HG03103 (cell line): ENCODE measurements at regions not wholly inside any gene's neighbourhood (a gene's known extent, or its start where the extent isn't known, plus 50 kb on each side); places are given as distances from the start of the nearest gene placed in this dataset.
"Not testable (repeated sequence)": the region's sequence is repeated elsewhere in the genome, so short reads cannot be mapped to it uniquely, and the experiment has no call there.

Experiments
- ATAC-seq: cut with Tn5 transposase; IDR thresholded peaks from one replicate; pipeline ENCODE4 v1.9.1; 2021; ENCODE audit warnings: low read depth; ENCODE audit not compliant: unreplicated experiment

DNA sequence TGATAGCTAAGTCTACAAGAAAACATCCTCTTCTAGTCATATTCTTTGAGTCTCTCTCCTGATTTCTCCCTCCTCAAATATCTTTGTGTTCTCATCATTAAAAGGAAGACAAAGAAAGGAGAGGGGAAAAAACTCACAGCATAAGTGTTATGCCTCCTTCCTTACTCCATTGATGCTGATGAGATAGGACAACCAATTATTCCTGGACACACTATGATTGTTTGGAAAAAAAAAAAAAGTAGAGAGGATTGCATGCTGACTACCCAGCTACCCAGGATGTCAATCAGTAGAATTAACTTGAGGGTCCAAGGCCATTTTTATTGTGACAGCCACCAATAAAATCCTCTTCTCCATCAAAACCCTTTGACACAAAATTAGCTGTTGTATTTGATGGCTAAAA, 299.1 kb upstream of the CDH8 start:
- ATAC-seq = no peak

DNA sequence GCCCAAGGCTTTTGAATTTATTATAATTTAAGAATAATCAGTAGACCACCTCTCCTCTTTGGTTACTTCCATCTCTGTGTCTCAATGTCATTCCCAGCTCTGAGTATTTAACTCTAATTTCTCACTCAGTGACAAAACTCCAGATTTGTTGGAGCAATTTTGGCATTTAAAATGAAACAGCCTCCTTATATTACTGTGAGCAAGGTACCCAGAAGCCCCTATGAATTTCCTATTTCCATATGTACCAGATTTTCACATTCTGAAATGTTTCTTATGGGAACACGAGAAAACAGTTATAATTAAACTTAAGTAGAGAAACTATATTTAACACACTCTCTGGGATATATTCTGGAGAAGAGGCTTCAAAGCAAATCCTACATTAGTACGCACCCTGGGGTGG, 285.4 kb upstream of the CDH8 start:
- no peak for ATAC-seq

DNA sequence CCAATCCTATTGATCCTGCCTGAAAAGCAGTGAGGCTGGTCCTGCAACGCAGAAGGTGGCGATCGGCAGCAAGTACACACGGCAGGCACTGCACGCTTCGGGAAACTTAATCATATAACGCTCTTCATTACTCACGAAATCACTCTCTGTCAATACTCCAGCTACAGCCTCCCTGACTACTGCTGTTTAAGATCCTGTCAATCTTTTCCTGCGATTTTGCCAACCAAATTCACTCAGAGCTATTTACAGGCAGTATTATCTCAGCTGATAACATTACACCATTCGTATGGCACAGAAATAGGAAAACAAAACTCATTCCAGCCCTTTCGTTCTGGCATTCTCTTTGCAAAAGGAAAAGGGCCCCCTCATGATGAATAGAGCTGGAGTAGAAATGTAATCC, 262.4 kb upstream of the CDH8 start:
- no peak for ATAC-seq

DNA sequence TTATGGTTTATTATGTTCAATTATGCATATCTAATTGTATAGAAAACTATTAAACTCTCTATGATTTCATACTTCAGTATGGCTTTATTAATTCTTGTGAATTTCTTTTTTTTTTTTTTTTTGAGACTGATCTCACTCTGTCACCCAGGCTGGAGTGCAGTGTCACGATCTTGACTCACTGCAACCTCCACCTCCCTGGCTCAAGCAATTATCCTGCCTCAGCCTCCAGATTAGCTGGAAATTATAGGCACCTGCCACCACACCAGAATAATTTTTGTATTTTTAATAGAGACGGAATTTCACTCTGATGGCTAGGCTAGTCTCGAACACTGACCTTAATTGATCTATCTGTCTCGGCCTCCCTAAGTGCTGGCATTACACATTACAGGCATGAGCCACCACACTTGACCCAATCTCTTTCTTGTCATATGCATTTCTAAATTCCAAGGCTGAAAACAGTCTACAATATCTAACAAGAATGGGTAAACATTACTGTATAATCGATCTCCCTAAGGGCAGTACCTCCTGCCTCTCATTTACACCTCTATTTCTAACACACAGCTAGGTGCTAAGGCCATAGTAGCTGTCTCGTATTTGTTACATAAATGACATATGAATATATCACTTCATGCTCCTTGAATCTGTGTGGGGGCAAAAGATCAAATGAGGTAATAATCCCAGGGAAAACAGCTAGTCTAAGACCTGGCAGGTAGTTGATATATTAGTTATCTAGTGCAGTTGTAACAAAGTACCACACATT, 258.2 kb upstream of the CDH8 start:
- ATAC-seq = no peak

DNA sequence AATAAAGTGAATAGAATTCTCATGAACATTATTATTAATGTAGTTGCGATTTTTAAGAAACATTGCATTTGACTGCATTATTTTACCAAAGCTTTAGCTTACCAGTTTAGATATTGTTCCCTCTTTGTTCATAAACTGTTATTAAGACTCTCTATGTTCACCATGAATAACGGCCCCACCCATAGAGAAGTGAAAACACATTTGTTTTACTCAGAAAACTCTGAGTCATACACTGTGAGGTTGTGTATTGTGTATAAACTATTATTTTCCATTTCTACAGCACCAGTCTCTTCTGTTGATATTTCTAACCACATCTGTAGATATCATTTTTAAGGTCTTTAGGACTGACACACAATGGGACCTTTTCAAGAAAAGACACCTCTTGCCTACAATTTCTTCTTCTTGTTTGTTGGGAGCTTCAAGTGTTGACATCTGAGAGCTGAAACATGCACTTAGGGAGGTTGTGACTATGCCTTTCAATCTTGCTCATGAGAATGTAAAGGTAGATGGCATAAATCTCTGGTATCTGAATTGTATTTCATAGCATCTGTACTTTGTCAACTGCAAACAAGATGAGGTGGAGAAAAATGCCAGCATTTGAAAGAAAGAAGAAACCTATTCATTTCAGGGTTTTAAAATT, 252.9 kb upstream of the CDH8 start:
- no peak for ATAC-seq

DNA sequence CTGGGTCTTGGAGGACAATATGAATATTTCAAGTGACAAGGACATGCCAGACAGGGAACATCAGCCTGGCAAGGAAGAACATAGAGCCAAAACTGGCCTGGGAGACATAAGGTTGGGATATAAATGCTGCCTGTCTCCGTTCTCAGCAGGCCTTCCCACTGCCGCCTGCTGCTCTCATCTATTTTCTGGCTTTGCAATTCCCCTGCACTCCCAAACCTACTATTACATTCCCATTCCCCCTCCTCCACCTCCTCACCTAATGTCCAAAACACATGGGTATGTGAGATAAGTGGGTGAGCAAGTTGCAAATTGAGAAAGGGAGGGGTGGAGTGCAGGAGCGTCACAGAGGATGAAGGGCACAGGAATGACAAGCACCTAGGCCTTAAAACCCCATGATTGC, 244.3 kb upstream of the CDH8 start:
- ATAC-seq = no peak

DNA sequence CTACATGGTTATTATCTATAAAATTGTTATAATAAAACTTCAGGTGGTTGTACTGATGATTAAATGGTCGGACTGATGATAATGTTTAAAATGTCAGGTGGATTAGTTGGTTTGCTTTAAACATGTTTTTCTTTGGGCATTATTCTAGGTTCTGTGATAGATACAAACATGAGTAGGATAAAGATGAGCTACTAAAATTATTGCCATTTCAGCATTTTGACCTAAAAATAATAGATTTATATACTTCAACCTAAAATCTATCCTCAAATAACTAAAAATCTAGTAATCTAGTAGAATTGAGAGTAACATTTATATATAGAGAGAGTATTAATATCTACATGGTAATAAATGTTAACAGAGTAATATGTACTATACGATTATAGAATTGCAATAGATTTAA, 241.7 kb upstream of the CDH8 start:
- ATAC-seq = no peak

DNA sequence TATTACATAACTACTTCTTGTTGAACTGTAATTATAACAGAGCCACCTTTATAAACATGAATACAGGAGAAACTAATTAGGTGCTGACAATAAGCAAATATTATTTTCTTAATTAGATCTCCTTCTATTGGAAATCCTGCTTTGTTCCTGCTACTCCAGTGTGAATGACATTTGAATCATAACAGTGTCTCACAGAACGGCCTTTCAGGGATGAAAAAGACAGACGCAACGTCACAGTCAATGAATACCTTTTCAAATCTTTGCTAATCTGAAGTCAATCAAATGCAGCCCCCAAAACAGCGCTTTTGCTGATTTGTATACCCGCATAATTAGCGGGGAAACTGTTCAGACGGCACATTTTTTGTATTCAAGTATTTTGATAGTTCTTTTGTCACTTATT, 240.4 kb upstream of the CDH8 start:
- no peak for ATAC-seq

DNA sequence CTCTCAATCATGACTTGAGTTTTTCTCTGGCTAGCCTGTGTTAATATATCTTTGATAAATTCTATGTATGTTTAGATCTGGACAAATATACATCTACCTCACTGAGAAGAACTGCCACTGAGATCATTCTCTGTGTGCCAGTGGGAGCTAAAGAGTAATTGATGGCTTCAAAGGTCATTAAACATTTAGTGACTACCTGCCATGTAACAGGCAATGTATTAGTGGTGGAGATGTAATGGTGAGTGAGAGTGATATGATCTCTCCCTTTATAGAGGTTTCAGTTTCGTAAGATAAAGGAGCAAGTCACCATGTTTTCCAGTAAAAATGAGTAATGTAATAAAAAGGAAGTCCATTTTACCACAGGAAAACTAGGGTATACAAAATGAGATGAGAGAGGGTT, 235.8 kb upstream of the CDH8 start:
- no peak for ATAC-seq

DNA sequence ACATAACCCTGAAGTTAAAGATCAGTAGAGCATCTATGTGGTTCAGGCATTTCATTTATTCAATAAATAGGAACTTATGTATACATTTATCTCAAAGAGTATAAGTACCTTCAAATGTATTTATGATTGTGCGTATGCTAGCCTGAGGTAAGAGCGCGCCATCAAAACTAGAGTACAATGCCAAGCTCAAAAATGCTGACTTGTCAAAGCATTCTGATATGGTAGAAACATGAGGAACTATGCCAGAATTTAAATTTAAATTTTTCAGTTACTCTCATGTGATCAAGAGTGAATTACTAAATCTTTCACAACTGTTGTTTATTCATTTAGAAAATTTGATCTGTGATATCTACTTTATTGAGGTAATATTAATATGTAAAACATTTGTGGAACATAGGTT, 225.5 kb upstream of the CDH8 start:
- no peak for ATAC-seq

DNA sequence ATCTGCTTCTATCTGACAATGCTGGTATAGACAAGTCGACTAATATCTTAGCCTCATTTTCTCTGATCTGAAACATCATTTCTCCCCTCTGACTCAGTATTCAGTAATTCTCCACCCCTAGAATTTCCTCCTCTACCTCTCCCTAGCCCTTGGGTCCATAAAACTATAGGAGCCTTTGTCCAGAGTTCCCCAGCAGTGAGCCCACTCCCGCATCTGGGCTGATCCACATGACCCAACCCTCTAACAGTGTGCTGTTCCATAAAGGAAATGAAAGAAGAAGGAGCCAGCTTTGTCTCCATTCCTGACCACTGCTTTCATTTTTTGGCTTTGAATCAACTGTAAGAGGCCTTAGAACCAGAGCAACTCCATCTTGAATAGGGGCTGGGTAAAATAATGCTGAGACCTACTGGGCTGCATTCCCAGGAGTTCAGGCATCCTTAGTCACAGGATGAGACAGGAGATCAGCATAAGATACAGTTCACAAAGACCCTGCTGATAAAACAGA, 222.7 kb upstream of the CDH8 start:
- ATAC-seq = not testable (repeated sequence)

DNA sequence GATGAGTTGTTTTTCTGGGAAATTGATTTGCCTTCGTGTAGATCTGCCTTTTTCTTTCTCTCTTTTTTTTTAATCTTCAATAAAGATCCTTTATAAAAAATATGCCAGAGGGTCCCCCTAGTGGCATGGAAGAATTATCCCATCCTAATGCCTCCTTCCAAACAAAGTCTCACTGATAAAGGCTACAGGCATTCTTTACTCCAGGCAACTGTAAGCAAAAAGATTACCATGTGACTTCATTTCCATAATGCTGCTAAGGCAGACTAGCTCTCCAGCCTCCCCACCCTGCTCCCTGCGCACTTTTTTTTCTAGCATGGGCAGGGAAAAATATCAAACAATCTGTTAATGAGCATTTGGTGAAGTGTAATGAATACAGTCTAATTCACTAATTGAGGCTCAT, 220.2 kb upstream of the CDH8 start:
- no peak for ATAC-seq

DNA sequence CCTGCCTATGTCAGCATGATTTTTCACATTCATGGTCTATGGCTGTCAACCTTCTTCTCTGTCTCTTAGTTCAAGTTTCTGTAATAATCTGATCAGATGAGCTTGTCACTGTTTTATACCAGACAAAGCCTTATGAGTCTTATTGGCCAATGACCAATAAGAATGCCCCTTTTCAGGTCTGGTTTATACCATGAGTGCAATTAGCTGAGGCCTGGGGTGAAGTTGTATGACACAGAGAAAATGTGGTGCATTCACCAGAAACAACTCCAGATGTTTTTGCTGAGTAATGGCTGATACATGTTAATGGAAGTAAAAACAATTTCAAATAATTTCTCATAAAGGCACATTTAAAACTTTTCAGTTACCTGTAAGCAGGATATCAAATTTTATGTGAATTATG, 218.6 kb upstream of the CDH8 start:
- ATAC-seq = no peak

DNA sequence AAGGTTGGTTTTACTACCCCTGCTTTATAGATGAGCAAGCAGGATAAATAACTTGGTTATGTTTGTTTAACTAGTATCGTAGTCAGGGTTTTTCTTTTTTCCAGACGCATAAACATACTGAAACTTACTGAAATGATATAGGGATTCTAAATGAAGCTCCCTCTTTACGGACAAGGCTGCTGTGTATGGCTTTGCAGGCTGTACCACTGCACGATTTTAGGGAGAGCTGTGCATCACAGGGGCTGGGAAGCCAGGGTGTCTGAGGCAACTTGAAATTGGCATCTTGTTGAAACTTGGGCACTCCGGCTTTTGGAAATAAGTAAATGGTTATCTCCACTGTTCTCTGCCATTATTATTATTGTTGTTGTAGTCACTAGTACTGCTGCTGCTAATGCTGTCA, 218.1 kb upstream of the CDH8 start:
- no peak for ATAC-seq

DNA sequence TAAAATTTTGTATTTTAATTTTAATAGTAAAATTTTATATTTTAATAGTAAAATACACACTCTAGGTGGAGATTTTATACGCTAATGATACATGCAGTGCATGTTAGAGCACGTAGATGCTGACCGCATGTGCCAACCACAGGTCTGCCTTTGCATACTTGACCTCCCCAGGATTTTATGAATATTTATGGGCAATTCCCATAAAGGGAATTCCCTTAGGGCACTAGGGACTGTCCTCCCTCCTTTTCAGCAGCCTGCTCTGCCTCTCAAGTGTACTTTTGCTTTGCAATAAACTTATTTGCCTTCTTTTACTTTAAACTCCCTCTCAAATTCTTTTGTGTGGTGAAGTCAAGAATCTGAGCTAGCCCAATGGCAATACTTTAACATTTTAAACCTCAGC, 217.7 kb upstream of the CDH8 start:
- ATAC-seq = no peak

DNA sequence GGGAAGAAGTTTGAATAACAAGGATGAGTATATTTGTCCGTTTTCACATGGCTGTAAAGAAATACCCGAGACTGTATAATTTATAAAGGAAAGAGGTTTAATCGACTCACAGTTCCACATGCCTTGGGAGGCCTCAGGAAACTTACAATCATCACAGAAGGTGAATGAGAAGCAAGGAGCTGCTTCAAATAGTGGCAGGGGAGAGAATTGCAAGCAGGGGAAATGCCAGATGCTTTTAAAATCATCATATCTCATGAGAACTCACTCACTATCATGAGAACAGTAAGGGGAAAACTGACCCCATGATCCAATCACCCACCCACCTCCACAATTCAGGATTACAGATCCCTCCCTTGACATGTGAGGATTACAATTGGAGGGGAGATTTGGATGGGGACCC, 212.8 kb upstream of the CDH8 start:
- ATAC-seq = no peak

DNA sequence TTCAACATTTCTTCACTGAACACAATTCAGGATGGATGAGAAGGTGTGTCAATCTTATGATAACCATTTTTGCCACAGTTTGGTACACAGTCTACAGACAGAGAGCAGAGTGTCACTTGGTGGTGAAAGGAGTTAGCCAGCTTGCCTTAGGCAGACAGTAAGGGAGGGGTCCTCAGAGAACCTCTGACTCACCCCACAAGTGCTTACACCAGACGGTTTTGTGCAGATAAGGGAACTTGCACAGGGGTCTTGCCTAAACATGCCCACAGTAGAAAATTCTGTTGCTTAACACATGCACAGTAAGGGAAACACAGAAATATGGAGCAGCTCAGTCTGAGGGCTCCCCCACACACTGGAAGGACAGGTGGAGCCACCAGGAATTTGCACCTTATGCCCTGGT, 204.5 kb upstream of the CDH8 start:
- no peak for ATAC-seq

DNA sequence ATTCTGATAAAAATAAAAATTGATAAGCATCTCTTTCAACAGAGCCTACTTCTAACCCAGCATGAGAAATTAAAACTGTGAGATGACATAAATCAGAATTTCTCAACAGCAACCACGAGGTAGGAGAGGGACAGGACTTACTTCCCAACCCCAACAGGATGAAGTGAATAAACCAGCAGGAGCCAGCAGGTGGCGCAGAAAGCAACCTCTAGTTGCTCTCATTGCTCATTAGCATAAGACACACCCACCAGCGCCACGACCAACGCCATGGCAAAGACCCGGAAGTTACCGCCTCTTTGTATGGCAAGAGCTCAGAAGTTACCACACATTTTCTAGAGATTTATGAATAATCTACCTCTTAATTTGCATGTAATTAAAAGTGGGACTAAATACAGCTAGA, 189.4 kb upstream of the CDH8 start:
- peak; percentile 92 for ATAC-seq

DNA sequence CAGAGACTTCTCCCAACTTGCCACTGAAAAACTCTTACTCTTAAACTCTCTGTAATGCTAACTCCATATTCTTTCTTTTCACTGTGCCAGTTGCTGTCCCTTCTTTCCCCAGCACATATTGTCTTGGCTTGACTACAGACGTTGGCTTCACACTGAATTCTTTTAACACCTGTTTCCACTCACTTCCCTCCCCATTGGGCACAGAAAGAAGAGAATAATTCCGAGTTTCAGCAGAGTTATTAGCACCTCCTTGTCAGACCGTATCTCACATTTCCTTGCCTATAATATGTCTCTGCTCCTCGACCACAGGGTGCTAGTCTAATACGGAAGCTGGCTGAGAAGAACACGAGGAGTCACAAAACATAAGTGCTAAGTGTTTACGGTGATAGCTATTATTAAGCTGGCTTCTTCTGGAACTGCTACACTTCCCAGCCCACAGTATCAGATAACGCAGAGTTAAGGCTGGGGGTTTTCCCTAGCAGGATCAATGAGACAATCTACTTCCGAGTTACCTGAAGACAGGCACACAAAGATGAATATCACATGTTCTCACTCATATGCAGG, 188.5 kb upstream of the CDH8 start:
- no peak for ATAC-seq

DNA sequence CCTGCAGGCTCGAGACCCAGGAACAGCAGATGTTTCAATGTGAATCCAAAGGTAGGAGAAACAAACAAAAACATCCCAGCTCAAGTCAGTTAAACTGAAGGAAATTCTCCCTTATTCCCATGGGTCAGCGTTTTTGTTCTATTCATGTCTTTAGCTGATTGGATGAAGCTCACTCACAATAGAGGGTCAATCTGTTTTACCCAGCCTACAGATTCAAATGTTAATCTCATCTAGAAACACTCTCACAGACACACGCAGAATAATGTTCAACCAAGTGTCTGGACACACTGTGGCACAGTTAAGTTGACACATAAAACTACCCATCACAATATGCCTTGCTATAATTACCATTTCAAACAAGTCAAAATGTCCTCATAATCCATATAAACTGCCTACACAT, 180.6 kb upstream of the CDH8 start:
- ATAC-seq = no peak

DNA sequence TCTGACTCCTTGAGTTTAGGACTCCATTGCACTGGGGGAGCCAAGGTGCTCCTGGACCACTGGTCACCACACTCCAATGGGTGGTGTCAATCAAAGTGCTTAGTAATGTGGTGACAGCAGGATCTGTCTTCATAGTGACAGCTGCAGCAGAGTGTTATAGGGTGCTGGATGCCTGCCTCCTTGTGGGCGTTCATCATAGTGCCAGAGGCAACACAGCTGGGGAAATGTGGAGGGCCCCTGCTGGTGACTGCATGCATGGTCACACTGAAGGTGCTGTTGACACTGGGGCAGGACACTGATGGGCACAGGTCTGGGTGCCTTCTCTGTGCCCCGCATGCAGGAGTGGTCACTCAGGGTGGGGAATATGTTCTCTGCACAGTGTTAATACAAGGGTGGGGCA, 177.5 kb upstream of the CDH8 start:
- ATAC-seq = peak; percentile 83

DNA sequence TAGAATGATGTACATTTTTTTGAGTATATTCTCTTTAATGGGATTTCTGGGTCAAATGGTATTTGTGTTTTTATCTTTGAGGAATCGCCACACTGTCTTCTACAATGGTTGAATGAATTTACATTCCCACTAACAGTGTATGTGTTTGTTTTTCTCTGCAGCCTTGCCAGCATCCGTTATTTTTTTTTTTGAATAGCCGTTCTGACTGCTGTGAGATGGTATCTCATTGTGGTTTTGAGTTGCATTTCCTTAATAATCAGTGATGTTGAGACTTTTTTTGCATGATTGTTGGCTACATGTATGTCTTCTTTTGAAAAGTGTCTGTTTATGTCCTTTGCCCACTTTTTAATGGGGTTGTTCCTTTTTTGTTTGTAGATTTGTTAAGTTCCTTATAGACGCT, 172.7 kb upstream of the CDH8 start:
- ATAC-seq = no peak
